ENCODE measurements at regions not wholly inside any gene's neighbourhood (a gene's known extent, or its start where the extent isn't known, plus 50 kb on each side); places are given as distances from the start of the nearest gene placed in this dataset.

- Histone ChIP-seq H3K9me3 (no peaks in the 10 kb centered on the region), H3K9ac (no peak overlapping the region), H3K27me3 (no peaks in the 10 kb centered on the region), H4K20me1 (no peaks in the 10 kb centered on the region), H3K4me3 (no peak overlapping the region), H3K27ac (no peak overlapping the region), H3K4me2 (no peak overlapping the region), H3K36me3 (no peaks in the 10 kb centered on the region), H3K4me1 (no peaks in the 10 kb centered on the region)
- TF ChIP-seq Cebpa-rat (IDR thresholded peaks at IDR 0.05) = no peak
Measured at GRCh38 chr10:25661632-25662031, 272.4 kb upstream of the MYO3A start.

DNA sequence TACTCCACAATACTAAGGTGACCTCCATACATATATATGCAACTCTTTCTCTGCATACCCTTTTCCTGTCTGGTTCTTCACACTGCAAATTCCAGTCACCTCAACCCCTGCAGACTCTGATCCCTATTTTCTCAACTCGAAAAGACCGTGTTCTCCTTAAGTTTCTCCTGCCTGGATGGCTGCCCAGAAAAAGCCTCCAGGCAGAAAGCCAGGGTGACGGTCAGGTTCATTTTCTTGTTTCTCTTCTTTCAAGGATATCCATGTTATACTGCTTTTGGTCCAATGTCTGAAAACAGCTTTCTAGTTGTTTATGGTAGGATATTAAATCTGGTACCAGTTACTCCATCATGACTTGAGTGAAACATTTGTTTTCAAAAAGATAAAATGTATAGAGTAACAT is 267.8 kb upstream of the MYO3A start:
- Histone ChIP-seq H3K4me1 (no peaks in the 10 kb centered on the region), H3K4me2 (no peak overlapping the region), H4K20me1 (no peaks in the 10 kb centered on the region), H3K9ac (no peak overlapping the region), H3K4me3 (no peak overlapping the region), H3K9me3 (no peaks in the 10 kb centered on the region), H3K27ac (no peak overlapping the region), H3K36me3 (no peaks in the 10 kb centered on the region), H3K27me3 (no peaks in the 10 kb centered on the region)
- TF ChIP-seq Cebpa-rat (IDR thresholded peaks at IDR 0.05) = no peak

GRCh38 chr10:25675204-25675603 is 258.8 kb upstream of the MYO3A start:
- Histone ChIP-seq H3K9ac (no peak overlapping the region), H3K36me3 (no peaks in the 10 kb centered on the region), H3K27ac (no peak overlapping the region), H3K4me1 (no peaks in the 10 kb centered on the region), H3K4me3 (no peak overlapping the region), H3K4me2 (no peak overlapping the region), H4K20me1 (no peaks in the 10 kb centered on the region), H3K27me3 (no peaks in the 10 kb centered on the region), H3K9me3 (peaks cover 12% of the 10 kb centered on the region; the same call in 1 of the 2 replicates)
- no peak for TF ChIP-seq Cebpa-rat (IDR thresholded peaks at IDR 0.05)

DNA sequence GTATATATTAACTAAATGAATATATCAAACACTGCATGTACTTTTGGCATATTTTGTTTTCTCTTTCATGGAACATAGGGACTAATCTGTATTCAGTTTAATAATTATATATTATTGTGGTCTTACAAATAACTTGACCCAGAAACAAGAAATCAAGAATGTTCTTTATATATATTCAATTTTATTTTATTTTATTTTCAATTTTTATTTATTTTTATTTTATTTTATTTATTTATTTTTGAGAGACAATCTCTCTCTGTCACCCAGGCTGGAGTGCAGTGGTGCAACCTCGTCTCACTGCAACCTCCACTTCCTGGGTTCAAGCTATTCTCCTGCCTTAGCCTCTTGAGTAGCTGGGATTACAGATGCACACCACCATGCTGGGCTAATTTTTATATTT is 258.4 kb upstream of the MYO3A start:
- no peak for TF ChIP-seq Cebpa-rat (IDR thresholded peaks at IDR 0.05)
- Histone ChIP-seq H3K27ac (no peak overlapping the region), H4K20me1 (no peaks in the 10 kb centered on the region), H3K4me1 (no peaks in the 10 kb centered on the region), H3K9me3 (peaks cover 12% of the 10 kb centered on the region; the same call in 1 of the 2 replicates), H3K4me3 (no peak overlapping the region), H3K9ac (no peak overlapping the region), H3K36me3 (no peaks in the 10 kb centered on the region), H3K27me3 (no peaks in the 10 kb centered on the region), H3K4me2 (no peak overlapping the region)

GRCh38 chr10:25678220-25678619 is 255.8 kb upstream of the MYO3A start:
- H3K4me1 ChIP-seq = no peaks in the 10 kb centered on the region
- no peak overlapping the region for H3K4me3 ChIP-seq
- H3K36me3 ChIP-seq = no peaks in the 10 kb centered on the region
- no peak overlapping the region for H3K27ac ChIP-seq
- no peak overlapping the region for H3K9ac ChIP-seq
- H4K20me1 ChIP-seq = no peaks in the 10 kb centered on the region
- peaks cover 12% of the 10 kb centered on the region; the same call in 1 of the 2 replicates for H3K9me3 ChIP-seq
- no peak overlapping the region for H3K4me2 ChIP-seq
- TF ChIP-seq Cebpa-rat (IDR thresholded peaks at IDR 0.05) = no peak
- H3K27me3 ChIP-seq = no peaks in the 10 kb centered on the region

GRCh38 chr10:25678666-25679065 is 255.4 kb upstream of the MYO3A start:
- Histone ChIP-seq H3K9ac (no peak overlapping the region), H3K36me3 (no peaks in the 10 kb centered on the region), H3K4me3 (no peak overlapping the region), H3K4me1 (no peaks in the 10 kb centered on the region), H3K27ac (no peak overlapping the region), H4K20me1 (no peaks in the 10 kb centered on the region), H3K4me2 (no peak overlapping the region), H3K27me3 (no peaks in the 10 kb centered on the region), H3K9me3 (peaks cover 10% of the 10 kb centered on the region; the same call in 1 of the 2 replicates)
- no peak for TF ChIP-seq Cebpa-rat (IDR thresholded peaks at IDR 0.05)

- no peaks in the 10 kb centered on the region for H3K4me1 ChIP-seq
- H3K4me2 ChIP-seq = no peak overlapping the region
- TF ChIP-seq Cebpa-rat (IDR thresholded peaks at IDR 0.05) = no peak
- no peaks in the 10 kb centered on the region for H3K9me3 ChIP-seq
- no peak overlapping the region for H3K9ac ChIP-seq
- no peak overlapping the region for H3K4me3 ChIP-seq
- no peaks in the 10 kb centered on the region for H4K20me1 ChIP-seq
- H3K27ac ChIP-seq = no peak overlapping the region
- no peaks in the 10 kb centered on the region for H3K36me3 ChIP-seq
- no peaks in the 10 kb centered on the region for H3K27me3 ChIP-seq
Measured at GRCh38 chr10:25682203-25682851, 251.7 kb upstream of the MYO3A start.

- no peak overlapping the region for H3K4me2 ChIP-seq
Measured at GRCh38 chr10:25683344-25683743, 250.7 kb upstream of the MYO3A start.

DNA sequence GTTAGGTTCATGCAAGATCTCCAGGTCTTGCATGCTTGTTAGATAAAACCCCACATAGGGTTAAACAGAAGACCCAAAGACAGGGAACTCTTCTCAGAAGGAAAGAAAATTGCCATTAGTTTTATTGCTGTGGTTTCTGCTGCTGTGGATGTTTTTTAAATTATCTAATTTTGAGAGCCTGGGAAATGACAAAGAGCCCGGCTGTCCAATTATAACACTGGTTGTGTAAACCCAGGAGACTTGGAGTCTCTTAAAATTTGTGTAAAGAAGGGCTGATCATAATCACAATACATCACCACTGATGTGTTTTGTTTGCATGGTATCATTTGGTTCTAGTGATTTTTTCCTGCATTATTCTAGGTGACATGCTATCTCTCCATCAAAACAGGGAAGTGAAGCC is 246.5 kb upstream of the MYO3A start:
- no peaks in the 10 kb centered on the region for H3K27me3 ChIP-seq
- H3K4me2 ChIP-seq = no peak overlapping the region
- no peaks in the 10 kb centered on the region for H4K20me1 ChIP-seq
- H3K36me3 ChIP-seq = no peaks in the 10 kb centered on the region
- no peaks in the 10 kb centered on the region for H3K9me3 ChIP-seq
- H3K27ac ChIP-seq = no peak overlapping the region
- no peak for TF ChIP-seq Cebpa-rat (IDR thresholded peaks at IDR 0.05)
- H3K4me1 ChIP-seq = peaks cover 8% of the 10 kb centered on the region
- no peak overlapping the region for H3K4me3 ChIP-seq
- H3K9ac ChIP-seq = no peak overlapping the region

More at GRCh38 chr10:25683344-25683743, 250.7 kb upstream of the MYO3A start:
- Histone ChIP-seq H3K27me3 (no peaks in the 10 kb centered on the region), H3K36me3 (no peaks in the 10 kb centered on the region), H3K4me3 (no peak overlapping the region), H3K4me1 (no peaks in the 10 kb centered on the region), H3K9ac (no peak overlapping the region), H3K27ac (no peak overlapping the region), H3K9me3 (no peaks in the 10 kb centered on the region), H4K20me1 (no peaks in the 10 kb centered on the region)
- no peak for TF ChIP-seq Cebpa-rat (IDR thresholded peaks at IDR 0.05)

GRCh38 chr10:25689346-25690100 is 244.5 kb upstream of the MYO3A start:
- Histone ChIP-seq H4K20me1 (no peaks in the 10 kb centered on the region), H3K9me3 (no peaks in the 10 kb centered on the region), H3K4me3 (no peak overlapping the region), H3K27me3 (no peaks in the 10 kb centered on the region), H3K27ac (no peak overlapping the region), H3K4me2 (no peak overlapping the region), H3K4me1 (peaks cover 28% of the 10 kb centered on the region), H3K36me3 (no peaks in the 10 kb centered on the region), H3K9ac (no peak overlapping the region)
- no peak for TF ChIP-seq Cebpa-rat (IDR thresholded peaks at IDR 0.05)

All from BLaER1 (cell line).